ENCODE measurements at regions not wholly inside any gene's neighbourhood (a gene's known extent, or its start where the extent isn't known, plus 50 kb on each side); places are given as distances from the start of the nearest gene placed in this dataset.

DNA sequence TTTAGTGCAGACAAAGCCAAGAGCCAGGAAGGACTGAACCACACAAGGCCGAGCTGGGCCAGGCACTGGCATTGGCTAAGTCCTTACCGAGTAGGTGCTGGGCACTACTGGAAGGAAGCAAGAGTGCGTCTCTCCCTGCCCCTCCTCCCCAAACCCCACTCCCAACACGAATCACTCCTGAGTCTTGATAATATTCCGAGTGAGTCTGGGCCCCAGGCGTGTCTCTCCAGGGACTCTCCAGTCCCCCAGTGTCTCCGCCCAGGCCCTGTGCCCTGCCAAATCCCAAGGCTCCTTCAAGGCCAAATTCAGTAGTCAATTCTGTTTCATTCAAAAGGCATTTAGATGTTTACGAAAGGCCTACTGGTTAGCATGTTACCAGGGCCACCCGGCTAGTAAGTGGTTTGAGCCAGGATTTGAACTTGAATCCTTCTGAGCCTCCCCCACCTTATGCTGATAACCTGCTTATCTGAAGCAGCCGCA lies 82.8 kb downstream of the GLI2 start:
- peaks cover 14% of the 10 kb centered on the region for H3K27me3 Mint-ChIP-seq (ENCODE audit: low read depth)
- H3K4me3 Mint-ChIP-seq: no peak overlapping the region
- H3K27ac Mint-ChIP-seq: peak overlapping the region in 2 of 3 experiments; percentile 77 to 89
- no peak for TF ChIP-seq CTCF (IDR thresholded peaks at IDR 0.05; ENCODE audit: unreplicated experiment in 3 of 3)
- H3K9me3 Mint-ChIP-seq: no peaks in the 10 kb centered on the region
- H3K36me3 Mint-ChIP-seq (ENCODE audit: low read depth): no peaks in the 10 kb centered on the region
- H3K4me1 Mint-ChIP-seq: peaks cover 39% of the 10 kb centered on the region

GRCh38 chr2:120819720-120820210 lies 84.1 kb downstream of the GLI2 start:
- H3K9me3 Mint-ChIP-seq: no peaks in the 10 kb centered on the region
- TF ChIP-seq CTCF (IDR thresholded peaks at IDR 0.05; ENCODE audit: unreplicated experiment in 3 of 3): no peak
- no peaks in the 10 kb centered on the region for H3K36me3 Mint-ChIP-seq (ENCODE audit: low read depth)
- peak overlapping the region; percentile 44 to 69 (median 60) for H3K4me3 Mint-ChIP-seq
- H3K27me3 Mint-ChIP-seq (ENCODE audit: low read depth): peaks cover 9% of the 10 kb centered on the region
- peak overlapping the region; percentile 72 to 89 (median 77) for H3K27ac Mint-ChIP-seq
- peaks cover 45% of the 10 kb centered on the region for H3K4me1 Mint-ChIP-seq

- H3K27ac Mint-ChIP-seq: peak overlapping the region; percentile 72 to 89 (median 77)
- no peaks in the 10 kb centered on the region for H3K9me3 Mint-ChIP-seq
- peaks cover 9% of the 10 kb centered on the region for H3K27me3 Mint-ChIP-seq (ENCODE audit: low read depth)
- no peak for TF ChIP-seq CTCF (IDR thresholded peaks at IDR 0.05; ENCODE audit: unreplicated experiment in 3 of 3)
- no peaks in the 10 kb centered on the region for H3K36me3 Mint-ChIP-seq (ENCODE audit: low read depth)
- H3K4me1 Mint-ChIP-seq: peaks cover 48% of the 10 kb centered on the region
- peak overlapping the region; percentile 44 to 69 (median 60) for H3K4me3 Mint-ChIP-seq
These were observed 84.7 kb downstream of the GLI2 start for GRCh38 chr2:120820263-120820952.

- peak overlapping the region; percentile 72 to 89 (median 77) for H3K27ac Mint-ChIP-seq
- H3K36me3 Mint-ChIP-seq (ENCODE audit: low read depth): no peaks in the 10 kb centered on the region
- H3K9me3 Mint-ChIP-seq: no peaks in the 10 kb centered on the region
- peaks cover 12% of the 10 kb centered on the region for H3K27me3 Mint-ChIP-seq (ENCODE audit: low read depth)
- no peak for TF ChIP-seq CTCF (IDR thresholded peaks at IDR 0.05; ENCODE audit: unreplicated experiment in 3 of 3)
- H3K4me3 Mint-ChIP-seq: peak overlapping the region; percentile 44 to 69 (median 60)
- H3K4me1 Mint-ChIP-seq: peaks cover 53% of the 10 kb centered on the region
These were observed 85.2 kb downstream of the GLI2 start for GRCh38 chr2:120820953-120821279.

- Mint-ChIP-seq H3K27ac (peak overlapping the region; percentile 72 to 89 (median 77)), H3K4me1 (peaks cover 59% of the 10 kb centered on the region)
These were observed 85.9 kb downstream of the GLI2 start for GRCh38 chr2:120821446-120822160.

More at GRCh38 chr2:120821446-120822160, 85.9 kb downstream of the GLI2 start:
- H3K9me3 Mint-ChIP-seq: no peaks in the 10 kb centered on the region
- no peaks in the 10 kb centered on the region for H3K36me3 Mint-ChIP-seq (ENCODE audit: low read depth)
- H3K4me3 Mint-ChIP-seq: peak overlapping the region in 2 of 3 experiments; percentile 44 to 60
- H3K27me3 Mint-ChIP-seq (ENCODE audit: low read depth): peaks cover 12% of the 10 kb centered on the region
- TF ChIP-seq CTCF (IDR thresholded peaks at IDR 0.05; ENCODE audit: unreplicated experiment in 3 of 3): no peak

Measured in nephron (organoid).